Gastrocnemius medialis (tissue), 4 donors: ENCODE measurements at regions not wholly inside any gene's neighbourhood (a gene's known extent, or its start where the extent isn't known, plus 50 kb on each side); places are given as distances from the start of the nearest gene placed in this dataset.

Source experiments
- ATAC-seq, 2 donors: fragments of 150-250 bp; one replicate each; pipeline ENCODE4 v1.9.1; 2016
- DNase-seq, 2 donors: peaks; one replicate each; pipeline ENCODE4 v3.0.0-alpha.2; 2019
- H3K27ac ChIP-seq, 4 donors: fragments of 200-600 bp; sonication (generic); 1 replicate in 1 of 4; 2 replicates in 3 of 4; pipeline ENCODE4 v1.5.1; 2016 to 2018; ENCODE audit warnings: mild to moderate bottlenecking in 2 of 4, moderate library complexity in 1 of 4
- H3K27me3 ChIP-seq, 3 donors: fragments of 200-600 bp; sonication (generic) in 2 of 3; 1 replicate in 1 of 3; 2 replicates in 2 of 3; pipeline versions ENCODE4 v1.5.1 to v1.6.0; 2016 to 2019; ENCODE audit warnings: mild to moderate bottlenecking in 1 of 3, moderate library complexity in 1 of 3
- H3K36me3 ChIP-seq, 2 donors: fragments of 200-600 bp; sonication (generic) in 1 of 2; one replicate each; pipeline ENCODE4 v1.5.1; 2017 to 2018
- H3K4me1 ChIP-seq, 2 donors: fragments of 200-600 bp; sonication (generic) in 1 of 2; one replicate each; pipeline ENCODE4 v1.5.1; 2016 to 2017; ENCODE audit warnings: mild to moderate bottlenecking in 2 of 2
- H3K4me3 ChIP-seq, 4 donors: fragments of 200-600 bp; sonication (generic) in 3 of 4; 1 replicate in 1 of 4; 2 replicates in 3 of 4; pipeline ENCODE4 v1.5.1; 2016 to 2019; ENCODE audit warnings: mild to moderate bottlenecking in 2 of 4
- H3K9me3 ChIP-seq, 3 donors: fragments of 200-600 bp; sonication (generic) in 2 of 3; 1 replicate in 1 of 3; 2 replicates in 2 of 3; pipeline ENCODE4 v1.5.1; 2016 to 2019
- CTCF ChIP-seq, 5 experiments: fragments of 450-650 bp in 3 of 5; fragments of 200-600 bp in 2 of 5; sonication (generic) in 2 of 5; IDR thresholded peaks in 4 of 5; conservative IDR thresholded peaks in 1 of 5; 1 replicate in 4 of 5; 2 replicates in 1 of 5; pipeline ENCODE4 v1.5.1; 2016 to 2019; ENCODE audit warnings: antibody characterized with exemption in 5 of 5, mild to moderate bottlenecking in 3 of 5, moderate library complexity in 3 of 5
- POLR2A ChIP-seq, 2 donors: fragments of 450-650 bp; IDR thresholded peaks; one replicate each; pipeline ENCODE4 v1.6.1; 2017; ENCODE audit warnings: antibody characterized with exemption in 2 of 2, mild to moderate bottlenecking in 2 of 2, moderate library complexity in 2 of 2
- in situ Hi-C, 4 donors: fragments of 200-750 bp; cut with MboI; loops; one replicate each; pipeline versions ENCODE4 v1.15.0 to v1.8.0; 2017; ENCODE audit warnings: low sequenced_read_pairs in 4 of 4
- intact Hi-C: fragments of 100-400 bp; cut with DNase I; formaldehyde crosslinking; loops from one replicate; pipeline ENCODE4 v1.15.1; 2023; ENCODE audit warnings: low total_unique reads

- no peaks in the 10 kb centered on the region for H3K36me3 ChIP-seq
- no peak overlapping the region for H3K4me3 ChIP-seq
- no peak for ATAC-seq
- no peak overlapping the region for H3K27ac ChIP-seq
- TF ChIP-seq CTCF (IDR thresholded peaks at IDR 0.05 in 4 of 5, conservative IDR thresholded peaks at IDR 0.05 in 1 of 5) = no peak
- no peak for TF ChIP-seq POLR2A (IDR thresholded peaks at IDR 0.05)
- in situ Hi-C loops (no loop called here), intact Hi-C loops (no loop called here)
- H3K9me3 ChIP-seq = no peaks in the 10 kb centered on the region
- H3K4me1 ChIP-seq = no peaks in the 10 kb centered on the region
- no peaks in the 10 kb centered on the region for H3K27me3 ChIP-seq
- DNase-seq = no peak
These were observed 105.3 kb downstream of the AKAIN1 start for GRCh38 chr18:5091741-5092140.

- Histone ChIP-seq H3K4me3 (no peak overlapping the region), H3K36me3 (no peaks in the 10 kb centered on the region), H3K27me3 (no peaks in the 10 kb centered on the region), H3K27ac (no peak overlapping the region), H3K4me1 (no peaks in the 10 kb centered on the region), H3K9me3 (no peaks in the 10 kb centered on the region)
- in situ Hi-C loops (no loop called here), intact Hi-C loops (no loop called here)
- DNase-seq = no peak
- no peak for ATAC-seq
- TF ChIP-seq CTCF (IDR thresholded peaks at IDR 0.05 in 4 of 5, conservative IDR thresholded peaks at IDR 0.05 in 1 of 5) (no peak), POLR2A (IDR thresholded peaks at IDR 0.05) (no peak)
These were observed 121.8 kb downstream of the AKAIN1 start for GRCh38 chr18:5075297-5075696.

- TF ChIP-seq POLR2A (IDR thresholded peaks at IDR 0.05) (no peak), CTCF (IDR thresholded peaks at IDR 0.05 in 4 of 5, conservative IDR thresholded peaks at IDR 0.05 in 1 of 5) (peak in 4 of 5 experiments; percentile 22 to 49 (median 38))
- DNase-seq (no peak), ATAC-seq (no peak)
- intact Hi-C loops (no loop called here), in situ Hi-C loops (loop anchor here in 2 of 4 donors (25.0 kb wide), 1 partner anchor 961 kb away; no protein-coding TSS in a partner anchor)
- Histone ChIP-seq H3K9me3 (no peaks in the 10 kb centered on the region), H3K27ac (no peak overlapping the region), H3K27me3 (no peaks in the 10 kb centered on the region), H3K4me3 (no peak overlapping the region), H3K36me3 (no peaks in the 10 kb centered on the region), H3K4me1 (no peaks in the 10 kb centered on the region)
These were observed 123.8 kb downstream of the AKAIN1 start for GRCh38 chr18:5073026-5073944.

- no peaks in the 10 kb centered on the region for H3K9me3 ChIP-seq
- H3K36me3 ChIP-seq = no peaks in the 10 kb centered on the region
- H3K4me3 ChIP-seq = no peak overlapping the region
- no peaks in the 10 kb centered on the region for H3K27me3 ChIP-seq
- TF ChIP-seq CTCF (IDR thresholded peaks at IDR 0.05 in 4 of 5, conservative IDR thresholded peaks at IDR 0.05 in 1 of 5) (no peak), POLR2A (IDR thresholded peaks at IDR 0.05) (no peak)
- H3K4me1 ChIP-seq = no peaks in the 10 kb centered on the region
- DNase-seq (no peak), ATAC-seq (no peak)
- intact Hi-C loops = no loop called here
- in situ Hi-C loops = loop anchor here in 2 of 4 donors (25.0 kb wide), 1 partner anchor 957 kb away; no protein-coding TSS in a partner anchor
- H3K27ac ChIP-seq = no peak overlapping the region
These were observed 128.2 kb downstream of the AKAIN1 start for GRCh38 chr18:5068851-5069250.
